Osteoblast (primary cell): ENCODE measurements at regions not wholly inside any gene's neighbourhood (a gene's known extent, or its start where the extent isn't known, plus 50 kb on each side); places are given as distances from the start of the nearest gene placed in this dataset.
A peak's percentile ranks its signal among the peaks of the same experiment; 100 is the strongest.

Source experiments
- DNase-seq: peaks from one replicate; pipeline ENCODE4 v3.0.0; 2011; ENCODE audit warnings: low spot score, mixed read lengths; ENCODE audit not compliant: insufficient read length; ENCODE audit errors: missing footprints
- H2AFZ ChIP-seq: 2 replicates; pipeline ENCODE4 v1.6.0; 2011; ENCODE audit warnings: mild to moderate bottlenecking, low read length
- H3K27ac ChIP-seq: 2 replicates; pipeline ENCODE4 v1.5.1; 2011; ENCODE audit warnings: mild to moderate bottlenecking, low read depth, low read length, moderate library complexity
- H3K27me3 ChIP-seq: 2 replicates; pipeline ENCODE4 v1.6.0; 2012; ENCODE audit warnings: mild to moderate bottlenecking, control low read depth, inconsistent platforms, low read length, moderate library complexity; ENCODE audit not compliant: insufficient read depth
- H3K36me3 ChIP-seq: 2 replicates; pipeline ENCODE4 v1.5.1; 2011; ENCODE audit warnings: mild to moderate bottlenecking, low read length, control low read depth, moderate library complexity; ENCODE audit not compliant: insufficient read depth
- H3K4me1 ChIP-seq: 2 replicates; pipeline ENCODE4 v1.5.1; 2011; ENCODE audit warnings: mild to moderate bottlenecking, low read length, control low read depth, moderate library complexity; ENCODE audit not compliant: insufficient read depth
- H3K4me2 ChIP-seq: 2 replicates; pipeline ENCODE4 v1.6.0; 2011; ENCODE audit warnings: mild to moderate bottlenecking, low read length; ENCODE audit not compliant: insufficient read depth
- H3K4me3 ChIP-seq: fragments of 200-600 bp; sonication (generic); 3 replicates; pipeline ENCODE4 v1.5.1; 2012; ENCODE audit warnings: mild to moderate bottlenecking, low read length, inconsistent platforms; ENCODE audit not compliant: insufficient read depth
- H3K79me2 ChIP-seq: 2 replicates; pipeline ENCODE4 v1.6.0; 2012; ENCODE audit warnings: mild to moderate bottlenecking, low read length, control low read depth, inconsistent platforms; ENCODE audit not compliant: insufficient read depth
- H3K9me3 ChIP-seq: 2 replicates; pipeline ENCODE4 v1.5.1; 2011; ENCODE audit warnings: low read depth, low read length, control low read depth
- H4K20me1 ChIP-seq: 2 replicates; pipeline ENCODE4 v1.6.0; 2012; ENCODE audit warnings: mild to moderate bottlenecking, low read length, control low read depth; ENCODE audit not compliant: insufficient read depth
- CTCF ChIP-seq: IDR thresholded peaks from 2 replicates; pipeline ENCODE4 v1.5.1; 2011; ENCODE audit warnings: mild to moderate bottlenecking, low read depth, low read length, moderate library complexity; ENCODE audit errors: extremely low read depth

- H2AFZ ChIP-seq = no peak overlapping the region
- TF ChIP-seq CTCF = no peak
- no peak overlapping the region for H3K4me3 ChIP-seq
- H3K27ac ChIP-seq = no peak overlapping the region
- no peak for DNase-seq
- no peaks in the 10 kb centered on the region for H3K4me1 ChIP-seq
- no peak overlapping the region for H3K4me2 ChIP-seq
- H3K27me3 ChIP-seq = no peaks in the 10 kb centered on the region
- H3K9me3 ChIP-seq = no peaks in the 10 kb centered on the region
- H3K36me3 ChIP-seq = no peaks in the 10 kb centered on the region
- H4K20me1 ChIP-seq = no peaks in the 10 kb centered on the region
- no peaks in the 10 kb centered on the region for H3K79me2 ChIP-seq
Measured at GRCh38 chr10:113273181-113274163, 279.4 kb upstream of the HABP2 start.

GRCh38 chr10:113274176-113274829, 278.6 kb upstream of the HABP2 start:
- Histone ChIP-seq H3K79me2 (no peaks in the 10 kb centered on the region), H3K36me3 (no peaks in the 10 kb centered on the region), H3K9me3 (no peaks in the 10 kb centered on the region), H3K27ac (no peak overlapping the region), H3K4me1 (no peaks in the 10 kb centered on the region), H3K4me2 (no peak overlapping the region), H3K27me3 (no peaks in the 10 kb centered on the region), H2AFZ (no peak overlapping the region), H3K4me3 (no peak overlapping the region), H4K20me1 (no peaks in the 10 kb centered on the region)
- TF ChIP-seq CTCF = no peak
- peak; percentile 81 for DNase-seq

- no peak for TF ChIP-seq CTCF
- peaks cover 13% of the 10 kb centered on the region for H3K27me3 ChIP-seq
- no peaks in the 10 kb centered on the region for H3K79me2 ChIP-seq
- H3K36me3 ChIP-seq = no peaks in the 10 kb centered on the region
- H3K27ac ChIP-seq = no peak overlapping the region
- no peak overlapping the region for H3K4me3 ChIP-seq
- DNase-seq = no peak
- no peaks in the 10 kb centered on the region for H3K4me1 ChIP-seq
- H3K4me2 ChIP-seq = no peak overlapping the region
- H2AFZ ChIP-seq = no peak overlapping the region
- H4K20me1 ChIP-seq = no peaks in the 10 kb centered on the region
- H3K9me3 ChIP-seq = no peaks in the 10 kb centered on the region
Measured at GRCh38 chr10:113278221-113278620, 274.6 kb upstream of the HABP2 start.

- Histone ChIP-seq H3K9me3 (no peaks in the 10 kb centered on the region), H3K4me1 (no peaks in the 10 kb centered on the region), H3K36me3 (no peaks in the 10 kb centered on the region), H4K20me1 (no peaks in the 10 kb centered on the region), H3K27me3 (peaks cover 13% of the 10 kb centered on the region), H3K27ac (no peak overlapping the region), H3K79me2 (no peaks in the 10 kb centered on the region), H3K4me3 (no peak overlapping the region), H3K4me2 (no peak overlapping the region), H2AFZ (no peak overlapping the region)
- DNase-seq = no peak
- TF ChIP-seq CTCF = no peak
Measured at GRCh38 chr10:113278664-113279063, 274.2 kb upstream of the HABP2 start.
